ENCODE measurements at regions not wholly inside any gene's neighbourhood (a gene's known extent, or its start where the extent isn't known, plus 50 kb on each side); places are given as distances from the start of the nearest gene placed in this dataset.

- in situ Hi-C loops (cut with HindIII; ENCODE audit: low sequenced_read_pairs), result no loop called here
Observed at GRCh38 chr20:43316271-43316670, 126.6 kb upstream of the PTPRT start.

DNA sequence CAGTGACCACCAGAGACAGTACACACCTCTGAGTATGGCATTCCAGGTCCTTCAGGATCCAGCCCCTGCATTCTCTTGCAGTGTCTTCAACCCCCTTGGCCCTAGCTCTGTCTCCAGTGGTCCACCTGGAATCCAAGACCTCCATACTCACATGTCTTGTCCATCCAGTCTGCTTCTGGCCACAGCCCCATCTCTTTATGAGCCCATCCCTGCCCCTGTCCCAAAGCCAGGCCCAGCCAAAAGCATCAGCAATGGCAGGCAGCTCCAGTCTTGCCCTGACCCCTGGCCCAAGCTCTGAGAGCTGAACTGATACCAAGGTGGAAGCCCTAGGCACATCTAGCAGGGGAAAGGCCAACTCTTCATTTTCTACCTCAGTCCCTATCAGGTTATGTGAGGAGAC lies 119.6 kb upstream of the PTPRT start:
- in situ Hi-C loops (cut with HindIII; ENCODE audit: low sequenced_read_pairs), result no loop called here

- in situ Hi-C loops (cut with HindIII; ENCODE audit: low sequenced_read_pairs), result no loop called here
Observed at GRCh38 chr20:43306837-43307236, 117.1 kb upstream of the PTPRT start.

DNA sequence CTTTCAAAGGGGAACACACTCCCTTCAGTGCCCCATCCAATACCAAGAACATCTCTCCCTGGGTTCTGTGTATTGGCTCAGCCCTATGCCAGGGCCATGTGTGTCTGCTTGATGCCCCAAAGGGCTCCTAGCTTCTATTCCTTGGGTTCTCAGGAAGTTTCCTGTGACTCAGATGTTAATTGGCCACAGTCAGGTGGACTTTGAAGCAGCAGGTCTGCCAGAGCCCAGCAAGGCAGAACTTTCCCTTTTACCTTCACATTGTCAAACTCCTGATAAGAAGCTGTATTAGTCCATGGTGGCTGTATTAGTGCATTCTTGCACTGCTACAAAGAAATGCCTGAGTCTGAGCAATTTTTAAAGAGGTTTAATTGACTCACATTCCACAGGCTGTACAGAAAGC lies 116.0 kb upstream of the PTPRT start:
- in situ Hi-C loops (cut with HindIII; ENCODE audit: low sequenced_read_pairs), result no loop called here

DNA sequence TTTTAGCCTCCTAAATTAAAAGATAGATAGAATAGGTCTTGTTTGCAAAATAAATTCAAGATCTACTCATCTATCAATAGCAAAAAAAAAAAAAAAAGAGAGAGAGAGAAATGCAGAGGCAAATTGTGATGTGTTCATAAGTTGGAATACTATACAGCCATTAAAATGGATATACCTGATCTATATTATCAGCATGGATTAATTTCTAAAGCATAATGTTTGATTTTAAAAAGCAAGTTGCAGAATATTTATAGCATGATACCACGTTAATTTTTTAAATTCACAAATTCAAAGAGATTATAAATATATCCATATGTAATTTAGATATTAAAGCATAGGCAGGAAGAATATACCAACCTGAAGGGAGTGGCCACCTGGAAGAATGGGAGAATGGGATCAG lies 114.9 kb upstream of the PTPRT start:
- in situ Hi-C loops (cut with HindIII; ENCODE audit: low sequenced_read_pairs), result no loop called here

DNA sequence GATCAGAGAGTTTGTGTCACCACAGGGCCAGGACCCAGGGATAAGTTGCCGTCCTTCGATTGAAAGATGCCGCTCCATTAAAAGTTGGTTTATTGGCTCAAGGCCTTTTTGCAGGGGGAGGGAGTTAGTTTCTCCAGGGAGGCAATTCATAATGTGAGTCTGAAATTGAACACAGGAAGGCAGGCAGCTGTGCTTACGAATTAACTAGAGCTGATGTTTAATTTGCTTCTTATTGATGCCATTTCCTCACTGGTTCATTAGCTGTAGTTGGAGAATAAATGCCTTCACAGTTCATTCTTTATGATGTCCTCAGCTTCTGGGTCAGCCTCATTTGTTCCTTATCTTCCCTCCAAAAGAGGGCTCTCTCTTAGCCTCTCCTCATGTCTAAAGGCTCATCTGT lies 113.2 kb upstream of the PTPRT start:
- in situ Hi-C loops (cut with HindIII; ENCODE audit: low sequenced_read_pairs), result no loop called here

GRCh38 chr20:43300901-43301300 lies 111.2 kb upstream of the PTPRT start:
- in situ Hi-C loops (cut with HindIII; ENCODE audit: low sequenced_read_pairs), result no loop called here

DNA sequence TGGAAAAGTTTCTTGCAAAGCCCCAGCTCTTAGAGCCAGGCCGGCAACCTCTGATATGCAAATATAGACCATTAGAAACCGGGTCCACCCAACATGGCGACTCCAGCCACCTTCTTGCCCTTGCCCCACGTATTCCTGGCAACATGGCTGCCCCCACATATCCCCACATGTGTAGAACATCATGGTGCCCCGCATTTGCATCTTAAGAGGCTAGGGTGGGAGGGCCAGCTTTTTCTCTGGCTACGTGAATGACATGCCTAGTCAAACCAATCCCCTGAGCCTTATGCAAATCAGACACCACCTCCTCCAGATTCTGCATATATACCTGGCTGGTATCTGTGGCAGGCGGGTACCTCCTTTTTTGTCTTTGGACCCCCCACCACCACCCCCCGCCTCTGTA lies 106.1 kb upstream of the PTPRT start:
- in situ Hi-C loops (cut with HindIII; ENCODE audit: low sequenced_read_pairs), result no loop called here

DNA sequence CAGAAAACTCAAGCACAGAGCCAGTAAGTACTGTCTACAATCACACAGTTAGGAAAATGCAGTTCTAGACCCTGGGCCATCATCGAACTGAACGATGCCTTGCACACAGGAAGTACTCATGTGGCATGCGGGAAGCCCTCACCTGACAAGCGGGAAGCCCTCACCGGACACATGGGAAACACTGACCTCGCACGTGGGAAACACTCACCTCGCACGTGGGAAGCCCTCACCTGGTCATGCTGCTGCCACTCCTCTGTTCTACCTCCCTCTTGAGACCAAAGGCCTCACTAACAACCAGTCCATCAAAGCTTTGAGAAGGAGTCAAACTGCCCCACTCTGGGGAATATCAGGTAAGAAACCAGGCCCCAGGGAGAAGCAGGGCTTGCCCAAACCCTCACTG lies 105.6 kb upstream of the PTPRT start:
- in situ Hi-C loops (cut with HindIII; ENCODE audit: low sequenced_read_pairs), result no loop called here

- in situ Hi-C loops (cut with HindIII; ENCODE audit: low sequenced_read_pairs), result no loop called here
Observed at GRCh38 chr20:43294031-43294430, 104.3 kb upstream of the PTPRT start.

DNA sequence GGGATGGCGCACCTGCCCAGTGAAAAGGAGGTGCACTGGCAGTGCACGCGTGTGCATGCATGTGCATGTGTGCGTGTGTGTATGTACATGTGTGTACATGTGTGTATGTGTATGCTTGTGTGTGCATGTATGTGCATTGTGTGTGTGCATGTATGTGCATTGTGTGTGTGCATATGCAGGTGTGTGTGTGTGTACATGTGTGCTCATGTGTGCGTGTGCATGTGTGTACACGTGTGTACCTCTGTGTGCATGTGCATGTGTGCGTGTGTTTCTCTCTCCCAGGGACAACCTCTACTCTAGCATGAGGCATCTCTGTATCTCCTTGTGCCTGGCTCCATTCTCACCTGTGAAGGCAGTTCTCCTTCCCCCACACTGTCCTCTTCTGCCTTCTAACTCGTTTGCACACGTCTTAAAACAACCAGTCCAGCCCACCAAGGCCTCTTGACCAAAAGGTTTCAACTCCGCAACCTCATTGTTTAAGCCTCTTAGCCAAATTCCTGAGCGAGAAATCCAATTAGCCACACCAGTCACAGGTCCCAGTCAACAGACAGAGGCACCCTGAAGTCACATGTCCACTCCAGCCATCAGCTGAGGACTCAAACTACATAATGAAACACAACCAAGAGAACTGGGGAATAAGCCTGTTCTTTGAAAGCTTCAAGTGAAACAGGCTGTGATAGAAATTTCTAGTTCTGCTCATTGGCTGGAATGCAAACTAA lies 103.5 kb upstream of the PTPRT start:
- in situ Hi-C loops (cut with HindIII; ENCODE audit: low sequenced_read_pairs), result no loop called here

GRCh38 chr20:43292222-43292621 lies 102.5 kb upstream of the PTPRT start:
- in situ Hi-C loops (cut with HindIII; ENCODE audit: low sequenced_read_pairs), result no loop called here

GRCh38 chr20:43287637-43288036 lies 97.9 kb upstream of the PTPRT start:
- in situ Hi-C loops (cut with HindIII; ENCODE audit: low sequenced_read_pairs), result no loop called here

DNA sequence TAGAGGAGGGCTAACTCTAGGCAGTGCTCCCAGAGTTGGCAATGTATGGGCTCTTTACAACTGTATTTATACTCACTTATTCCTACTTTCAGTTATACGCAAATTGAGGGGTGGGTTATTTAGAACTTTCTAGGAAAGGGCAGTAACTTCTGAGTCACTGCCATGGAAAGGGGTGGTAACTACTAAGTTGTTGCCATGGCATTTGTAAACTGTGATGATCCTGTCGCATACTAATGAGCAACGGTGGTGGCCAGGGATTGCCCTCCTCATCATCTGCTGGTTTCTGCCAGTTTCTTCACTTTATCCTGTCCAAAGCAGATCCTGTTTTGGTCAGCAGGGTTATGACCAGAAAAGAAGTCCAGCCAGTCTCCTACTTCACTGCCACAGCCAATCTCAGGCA lies 95.5 kb upstream of the PTPRT start:
- in situ Hi-C loops (cut with HindIII; ENCODE audit: low sequenced_read_pairs), result no loop called here

DNA sequence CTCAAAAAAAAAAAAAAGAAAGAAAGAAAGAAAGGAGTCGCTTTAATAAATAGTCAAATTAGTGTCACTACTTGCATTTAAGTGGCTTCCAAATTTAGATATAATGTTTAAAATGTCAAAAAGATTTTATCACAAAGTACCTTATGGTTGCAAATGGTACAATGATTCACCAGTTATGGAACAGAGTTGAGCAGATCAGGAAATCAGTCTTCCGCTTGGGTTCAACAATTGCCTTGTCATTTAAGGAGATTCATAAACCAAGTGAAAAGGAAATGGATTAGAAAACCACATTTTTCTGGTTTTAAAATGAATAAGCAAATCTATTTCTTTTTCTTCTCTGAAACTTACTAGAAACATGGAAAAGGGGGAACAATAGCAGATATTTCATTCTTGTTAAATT lies 94.8 kb upstream of the PTPRT start:
- in situ Hi-C loops (cut with HindIII; ENCODE audit: low sequenced_read_pairs), result no loop called here

DNA sequence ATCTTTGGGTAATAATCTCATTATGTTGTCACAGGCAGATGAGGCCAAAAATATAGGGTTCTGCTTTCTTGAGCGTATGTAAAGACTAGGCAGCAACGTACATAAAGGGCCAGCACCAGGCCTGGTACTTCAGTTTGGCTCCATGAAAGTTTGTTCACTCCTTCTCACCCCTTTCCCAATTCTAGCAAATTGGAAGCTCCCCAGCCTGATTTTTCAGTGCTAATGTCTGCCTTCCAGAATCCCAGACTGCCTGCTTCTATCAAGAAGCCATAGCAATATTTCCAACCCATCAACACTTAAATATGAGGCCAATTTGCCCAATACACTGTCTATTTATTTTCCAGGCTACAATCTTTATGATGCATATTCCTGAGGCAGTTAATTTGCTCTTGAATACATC lies 93.4 kb upstream of the PTPRT start:
- in situ Hi-C loops (cut with HindIII; ENCODE audit: low sequenced_read_pairs), result no loop called here

DNA sequence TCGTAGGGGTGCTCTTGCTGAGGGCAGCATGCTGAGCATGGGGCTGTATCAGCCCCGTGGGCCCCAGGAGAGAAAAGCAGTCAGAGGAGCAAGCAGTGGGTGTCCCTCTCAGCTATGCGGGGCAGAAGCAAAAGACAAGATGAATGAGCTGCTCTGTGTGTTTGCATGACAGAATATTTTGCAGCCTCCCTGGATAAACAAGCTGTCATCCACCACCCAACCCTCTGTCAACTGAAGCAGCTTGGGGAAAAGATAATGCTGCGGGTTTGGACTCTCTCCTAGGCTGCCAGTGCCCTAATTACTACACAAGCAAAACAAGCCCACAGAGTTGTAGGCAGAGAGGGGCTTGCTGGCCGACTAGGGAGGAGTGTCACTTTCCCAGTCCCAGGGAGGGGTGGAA lies 82.3 kb upstream of the PTPRT start:
- in situ Hi-C loops (cut with HindIII; ENCODE audit: low sequenced_read_pairs), result loop anchor here (5.0 kb wide), 1 partner anchor 70 kb away; no protein-coding TSS in a partner anchor

DNA sequence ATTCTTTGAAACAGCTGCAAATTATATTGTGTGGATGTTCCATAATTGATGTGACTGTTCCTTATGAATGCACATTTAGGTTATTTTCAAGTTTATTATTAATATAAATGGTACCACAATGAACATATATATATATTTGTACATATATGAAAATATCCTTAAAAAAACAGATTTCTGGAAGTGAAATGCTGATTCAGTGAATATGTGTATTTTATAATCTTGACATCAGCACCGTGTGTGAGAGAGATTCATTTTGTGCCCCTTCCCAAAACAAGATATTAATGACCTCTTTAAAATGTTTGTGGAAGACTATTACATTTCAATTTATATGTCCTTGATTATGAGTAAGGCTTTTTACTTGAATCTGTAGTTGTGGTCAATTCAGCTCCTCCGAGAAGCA lies 75.7 kb upstream of the PTPRT start:
- in situ Hi-C loops (cut with HindIII; ENCODE audit: low sequenced_read_pairs), result no loop called here

DNA sequence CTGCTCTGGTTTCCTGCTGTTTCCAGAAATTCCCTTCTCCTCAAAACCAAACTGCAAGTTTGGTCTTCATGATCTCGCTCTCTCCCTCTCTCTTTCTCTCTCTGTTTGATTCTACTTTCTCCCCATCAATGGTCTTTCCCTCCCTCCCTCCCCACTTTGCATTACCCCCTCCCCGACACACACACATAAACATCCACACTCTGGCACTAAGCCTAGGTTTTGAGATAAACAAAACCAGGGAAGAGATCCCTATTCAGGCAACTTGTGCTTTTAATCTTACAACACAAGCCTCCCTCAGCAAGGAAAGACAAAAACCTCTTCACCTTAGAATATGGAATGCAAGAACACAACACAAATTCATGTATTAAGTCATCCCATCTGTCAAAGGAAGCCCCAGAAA lies 73.5 kb upstream of the PTPRT start:
- in situ Hi-C loops (cut with HindIII; ENCODE audit: low sequenced_read_pairs), result no loop called here

DNA sequence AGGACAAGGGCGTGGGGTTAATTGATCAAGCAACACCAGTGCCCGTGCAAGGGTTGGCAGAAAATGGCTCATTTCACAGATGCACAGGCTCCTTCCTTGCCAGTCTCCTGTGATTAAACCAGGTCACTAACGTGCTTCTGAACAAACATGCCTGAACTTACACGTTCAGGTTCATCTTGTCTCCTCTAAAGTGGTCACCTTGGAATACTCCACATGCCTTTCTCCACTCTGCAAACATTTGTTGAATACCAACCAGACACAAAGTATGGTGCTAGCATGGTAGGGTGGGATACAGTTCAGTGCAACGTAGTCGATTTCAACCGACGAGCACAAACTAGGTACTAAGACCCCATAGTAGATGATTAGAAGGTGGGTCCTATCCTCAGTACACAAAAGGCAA lies 72.6 kb upstream of the PTPRT start:
- in situ Hi-C loops (cut with HindIII; ENCODE audit: low sequenced_read_pairs), result no loop called here

DNA sequence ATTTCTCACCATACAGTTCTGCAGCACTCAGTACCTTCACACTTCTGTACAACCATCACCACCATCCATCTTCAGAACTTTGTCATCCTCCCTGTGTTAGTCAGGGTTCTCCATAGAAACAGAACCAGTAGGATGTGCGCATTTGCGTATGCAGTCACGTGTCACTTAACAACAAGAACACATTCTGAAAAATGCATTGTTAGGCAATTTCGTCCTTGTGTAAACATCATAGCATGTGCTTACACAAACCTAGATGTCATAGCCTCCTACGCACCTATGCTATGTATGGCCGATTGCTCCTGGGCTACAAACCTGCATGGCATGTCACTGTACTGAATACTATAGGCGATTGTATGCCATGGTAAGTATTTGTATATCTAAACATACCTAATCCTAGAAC lies 66.2 kb upstream of the PTPRT start:
- in situ Hi-C loops (cut with HindIII; ENCODE audit: low sequenced_read_pairs), result no loop called here

DNA sequence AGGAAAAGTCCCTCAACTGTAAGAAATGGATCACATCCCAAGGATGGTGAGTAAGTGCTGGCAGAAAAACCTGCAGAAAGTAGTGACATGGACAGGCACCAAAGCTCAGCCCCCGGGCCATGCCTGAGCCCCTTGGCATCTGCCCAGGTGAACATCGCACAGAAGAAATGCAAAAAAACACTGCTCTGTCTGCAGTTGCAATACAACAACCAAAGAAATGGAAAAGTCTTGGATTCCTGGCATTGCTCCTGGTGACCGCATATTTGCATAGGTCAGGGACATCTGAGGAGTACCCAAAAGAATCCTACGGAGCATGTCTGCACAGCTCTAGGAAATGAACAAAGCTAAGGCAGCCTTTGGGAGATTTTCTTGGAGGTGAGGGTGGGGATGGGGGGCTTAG lies 63.1 kb upstream of the PTPRT start:
- in situ Hi-C loops (cut with HindIII; ENCODE audit: low sequenced_read_pairs), result no loop called here

DNA sequence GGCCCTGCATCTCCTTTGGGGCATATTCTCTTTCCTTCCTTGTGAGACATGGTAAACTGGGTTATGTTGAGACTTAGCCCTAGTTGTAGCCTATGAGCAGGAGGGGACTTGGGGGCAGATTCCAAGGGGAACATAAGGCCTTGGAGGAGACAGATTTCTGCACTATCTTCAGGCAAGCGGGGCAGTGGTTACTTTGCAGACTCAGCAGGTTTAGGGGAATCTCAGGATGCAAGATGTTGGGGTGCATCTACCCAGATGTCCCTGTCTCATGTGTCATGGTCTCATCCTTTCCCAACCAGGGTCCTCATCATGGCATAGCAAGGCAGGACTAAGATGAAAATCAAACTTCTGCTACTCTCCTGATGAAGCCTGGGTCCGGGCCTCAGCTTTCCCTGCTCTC lies 58.6 kb upstream of the PTPRT start:
- in situ Hi-C loops (cut with HindIII; ENCODE audit: low sequenced_read_pairs), result no loop called here
